IPS DF 4.7 (cell line): ENCODE measurements at regions not wholly inside any gene's neighbourhood (a gene's known extent, or its start where the extent isn't known, plus 50 kb on each side); places are given as distances from the start of the nearest gene placed in this dataset.
"Not testable (repeated sequence)": the region's sequence is repeated elsewhere in the genome, so short reads cannot be mapped to it uniquely, and the experiment has no call there.

ENCODE experiments used
- DNase-seq: peaks from one replicate; pipeline ENCODE4 v3.0.0-alpha.2; 2013; ENCODE audit warnings: low spot score; ENCODE audit errors: extremely low read depth

- DNase-seq, result no peak
Observed at GRCh38 chr3:194035406-194036138, 100.4 kb upstream of the HES1 start.

- DNase-seq, result no peak
Observed at GRCh38 chr3:194036842-194037241, 99.1 kb upstream of the HES1 start.

- DNase-seq, result not testable (repeated sequence)
Observed at GRCh38 chr3:194038346-194038745, 97.6 kb upstream of the HES1 start.

DNA sequence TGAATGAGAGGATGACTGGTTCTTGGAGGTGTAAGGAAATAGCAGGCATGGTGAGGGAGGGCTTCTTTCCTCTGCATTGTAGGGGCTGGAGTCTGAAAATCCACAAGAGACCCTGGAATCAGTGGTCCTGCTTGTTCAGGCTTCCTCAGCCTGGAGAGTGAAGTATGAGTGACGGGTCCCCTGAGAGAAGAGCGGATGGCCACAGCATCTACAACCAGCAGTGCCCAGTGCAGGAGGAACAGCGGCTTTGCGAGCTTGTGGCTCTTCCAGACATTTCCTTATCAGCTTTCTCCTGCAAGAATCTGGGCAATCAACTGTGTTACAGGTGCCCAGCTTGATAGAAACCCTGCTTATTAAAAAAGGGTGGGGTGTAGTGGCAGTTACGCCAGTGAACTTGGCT lies 97.0 kb upstream of the HES1 start:
- DNase-seq, result no peak

DNA sequence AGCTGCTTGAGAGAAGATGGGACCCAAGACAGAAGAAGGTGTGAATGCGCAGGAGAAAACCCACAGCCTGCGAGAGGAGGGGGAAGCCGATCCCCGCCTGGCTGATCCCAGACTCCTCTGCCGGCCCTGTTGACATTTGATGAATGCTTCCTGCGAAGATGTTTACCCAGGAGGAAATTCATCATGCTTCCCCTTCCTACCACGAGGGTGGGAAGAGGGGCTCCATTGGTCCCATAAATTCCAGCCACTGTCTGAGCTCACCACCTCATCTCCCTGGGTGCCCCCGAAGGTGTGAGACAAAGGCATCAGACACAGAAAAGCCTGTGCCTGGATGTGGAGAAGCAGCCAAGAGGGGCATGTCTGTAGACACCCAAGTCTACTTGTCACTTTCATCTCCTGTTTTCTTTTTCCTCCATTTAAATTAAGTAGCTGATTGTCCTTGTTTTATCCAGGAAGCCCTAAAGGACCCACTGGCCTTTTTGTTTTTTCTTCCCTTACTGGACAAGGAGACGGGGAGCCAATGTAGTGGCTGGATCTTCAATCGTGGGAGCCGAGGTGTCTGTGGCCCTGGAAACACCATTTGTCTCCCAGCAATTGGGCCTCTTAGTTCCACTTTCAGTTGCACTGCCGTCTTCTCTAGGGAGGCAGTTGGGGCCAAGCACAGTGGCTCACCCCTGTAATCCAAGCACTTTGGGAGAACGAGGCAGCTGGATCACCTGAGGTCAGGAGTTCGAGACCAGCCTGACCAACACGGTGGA lies 95.3 kb upstream of the HES1 start:
- no peak for DNase-seq

- DNase-seq, result no peak
Observed at GRCh38 chr3:194042927-194043326, 93.0 kb upstream of the HES1 start.

GRCh38 chr3:194043516-194043915 lies 92.4 kb upstream of the HES1 start:
- DNase-seq, result no peak

- no peak for DNase-seq
Observed at GRCh38 chr3:194045289-194045688, 90.7 kb upstream of the HES1 start.

DNA sequence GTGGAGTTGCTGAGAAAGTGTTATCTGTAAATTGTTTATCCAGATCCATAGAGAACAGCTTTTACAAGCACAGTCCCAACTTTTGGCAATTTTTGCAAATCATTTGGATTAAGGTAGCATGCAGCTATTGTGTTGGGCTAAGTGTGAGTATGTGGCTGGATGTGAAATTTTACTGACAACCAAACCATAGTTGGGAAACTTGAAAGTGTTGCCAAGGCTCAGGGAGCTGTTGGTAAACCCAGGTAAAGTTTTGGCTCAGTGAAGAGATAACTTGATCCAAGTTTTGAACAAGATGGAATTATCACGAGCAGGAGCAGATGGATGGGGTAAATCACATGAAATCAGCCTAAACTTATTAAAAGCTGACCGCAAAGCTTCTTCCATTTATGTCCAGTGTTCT lies 90.0 kb upstream of the HES1 start:
- DNase-seq, result no peak

DNA sequence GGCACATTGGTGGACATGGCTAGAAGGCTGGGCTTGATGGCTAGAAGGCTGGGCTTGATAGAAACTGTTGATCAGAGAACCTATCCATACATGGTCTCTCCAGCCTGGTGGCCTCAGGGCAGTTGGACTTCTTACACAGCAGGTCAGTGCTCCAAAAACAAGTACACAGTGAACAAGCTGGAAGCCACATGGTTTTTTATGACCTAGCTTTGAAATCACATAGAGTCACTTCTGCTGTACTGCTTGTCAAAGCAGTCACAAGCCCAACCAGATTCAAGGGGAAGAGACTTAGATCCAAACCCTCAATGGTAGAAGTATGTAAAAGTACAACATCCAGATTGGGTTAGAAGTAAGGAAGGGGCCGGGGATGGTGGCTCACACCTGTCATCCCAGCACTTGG lies 89.4 kb upstream of the HES1 start:
- DNase-seq, result no peak

DNA sequence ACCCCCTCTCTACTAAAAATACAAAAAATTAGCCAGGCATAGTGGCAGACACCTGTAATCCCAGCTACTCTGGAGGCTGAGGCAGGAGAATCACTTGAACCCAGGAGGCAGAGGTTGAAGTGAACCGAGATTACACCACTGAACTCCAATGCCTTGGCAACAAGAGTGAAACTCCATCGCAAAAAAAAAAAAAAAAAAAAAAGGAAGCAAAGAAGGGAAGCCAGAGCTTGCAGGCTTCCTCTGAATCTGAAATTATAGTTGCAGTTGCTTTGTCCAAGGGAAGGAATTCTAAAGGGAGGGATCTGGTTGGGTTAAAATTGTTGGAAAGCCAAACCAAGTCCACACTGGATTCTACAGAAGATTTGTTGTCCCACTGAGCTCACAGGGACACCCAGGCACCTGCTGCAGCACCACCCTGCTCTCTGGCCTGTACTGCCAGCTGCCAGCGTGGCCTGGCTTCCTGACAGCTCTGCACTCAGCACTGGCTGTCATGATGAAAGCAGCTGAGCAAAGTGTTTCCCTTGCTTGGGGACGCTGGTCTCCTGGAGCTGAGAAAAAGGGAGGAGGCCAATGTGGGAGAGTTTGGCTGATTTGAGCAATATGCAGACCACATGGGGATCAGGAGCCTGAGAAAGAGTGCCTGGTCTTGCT lies 88.8 kb upstream of the HES1 start:
- DNase-seq, result no peak

DNA sequence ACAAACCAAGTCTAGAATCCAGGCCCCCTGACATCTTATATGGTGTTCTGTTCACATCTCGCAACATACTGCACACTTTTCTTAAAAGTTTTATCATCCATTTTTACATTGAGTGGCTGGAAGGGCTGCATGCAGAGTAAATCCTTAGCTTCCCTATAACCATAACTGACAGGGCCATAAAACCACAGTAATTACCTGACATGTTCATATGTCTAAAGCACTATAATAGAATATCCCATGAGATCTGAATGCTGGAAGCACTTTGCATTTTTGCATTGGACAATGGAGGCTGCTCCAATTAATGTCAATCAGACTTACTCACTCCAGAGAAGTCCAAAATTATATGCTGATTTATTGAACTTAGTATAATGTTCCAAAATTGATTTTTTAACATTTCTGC lies 86.6 kb upstream of the HES1 start:
- DNase-seq, result no peak

DNA sequence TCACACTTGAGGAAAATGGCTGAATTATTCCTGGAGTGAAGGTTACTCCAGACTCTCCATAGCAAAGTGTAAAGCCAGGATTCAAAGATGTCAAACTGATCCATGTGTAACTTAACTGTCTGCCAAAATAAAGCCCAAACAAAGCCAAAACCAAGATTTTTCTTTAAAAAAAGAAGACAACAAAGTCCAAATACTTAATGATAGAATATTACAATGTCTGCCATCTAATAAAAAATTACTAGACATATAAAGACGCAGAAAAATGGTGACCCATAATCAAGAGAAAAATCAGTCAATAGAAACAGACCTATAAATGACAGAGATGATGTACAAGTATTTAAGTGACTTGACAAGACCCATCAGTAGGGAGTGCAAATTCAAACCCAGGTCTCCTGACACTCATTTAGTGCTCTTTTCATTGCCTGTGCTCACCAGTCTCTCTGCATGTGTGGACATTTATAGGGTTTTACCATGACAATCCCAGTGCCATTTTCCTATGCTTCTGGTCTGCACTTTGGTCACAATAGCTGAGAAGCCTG lies 85.1 kb upstream of the HES1 start:
- no peak for DNase-seq

DNA sequence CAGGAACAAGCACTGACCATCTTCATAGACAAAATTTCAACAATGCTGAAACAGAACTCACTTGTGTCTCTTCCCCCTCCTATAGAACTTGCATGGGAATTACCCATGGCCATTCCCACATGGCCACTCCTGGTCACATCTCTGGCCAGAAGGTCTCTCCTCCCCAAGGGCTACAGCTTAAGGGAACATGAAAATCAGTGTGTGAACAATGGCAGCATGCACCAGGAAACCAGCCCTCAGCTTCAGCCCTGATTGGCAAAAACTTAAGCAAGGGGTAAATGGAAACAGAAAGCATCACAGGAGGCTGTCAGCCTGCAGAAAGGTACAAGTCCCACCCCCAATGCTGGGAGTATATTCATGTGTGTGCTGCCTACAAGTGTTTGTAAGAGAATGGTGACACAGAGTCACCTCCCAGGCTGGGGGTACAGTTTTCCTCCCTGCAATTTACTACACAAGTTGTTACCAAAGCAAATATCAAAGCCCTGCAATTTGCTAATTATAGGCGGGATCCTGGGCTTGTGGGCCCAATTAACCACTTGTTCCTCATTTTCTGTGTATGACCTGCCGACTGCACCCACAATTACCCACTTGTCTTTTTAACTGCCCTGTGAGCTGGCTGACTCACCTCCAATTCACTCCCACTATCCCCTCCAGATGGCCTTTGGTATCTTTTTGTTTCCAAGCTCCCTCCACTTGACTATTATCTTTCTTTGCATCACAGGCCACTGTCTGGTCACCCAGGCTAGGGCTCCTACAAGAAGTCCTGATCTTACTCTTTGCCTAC lies 84.4 kb upstream of the HES1 start:
- DNase-seq, result no peak

- DNase-seq, result no peak
Observed at GRCh38 chr3:194053136-194053535, 82.8 kb upstream of the HES1 start.

DNA sequence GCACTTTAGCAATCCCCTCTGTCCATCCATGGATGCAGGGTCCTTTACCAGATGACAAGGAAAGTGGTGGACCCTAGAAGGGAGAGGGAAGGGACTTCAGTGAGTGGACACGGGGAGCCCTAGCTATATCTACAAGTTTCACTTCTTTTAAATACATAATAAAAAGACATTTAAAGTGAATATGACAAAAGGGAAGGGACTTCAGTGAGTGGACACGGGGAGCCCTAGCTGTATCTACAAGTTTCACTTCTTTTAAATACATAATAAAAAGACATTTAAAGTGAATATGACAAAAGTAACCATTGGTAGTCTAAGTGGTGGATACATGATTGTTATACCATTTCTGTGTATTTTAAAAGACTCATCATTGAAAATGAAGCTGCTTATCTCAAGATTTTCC lies 81.9 kb upstream of the HES1 start:
- no peak for DNase-seq

DNA sequence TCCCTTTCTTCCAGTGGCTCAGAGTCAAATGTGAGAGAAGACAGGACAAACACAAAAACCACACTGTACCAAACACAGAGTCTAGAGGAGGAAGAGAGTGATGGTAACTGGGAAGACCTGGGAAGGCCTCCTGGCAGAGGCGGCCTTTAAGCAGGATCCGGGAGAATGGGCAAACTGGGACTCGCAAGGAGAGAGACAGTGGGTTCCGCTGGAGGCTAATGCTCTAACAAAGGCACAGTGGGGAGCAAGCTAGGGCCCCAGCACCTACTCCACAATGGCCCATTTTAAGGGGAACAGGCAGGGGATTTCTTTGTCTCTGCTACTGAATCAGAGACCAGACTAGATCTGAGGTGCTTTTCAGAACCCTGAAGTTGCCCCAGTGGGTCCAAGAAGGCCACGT lies 81.4 kb upstream of the HES1 start:
- DNase-seq, result no peak

DNA sequence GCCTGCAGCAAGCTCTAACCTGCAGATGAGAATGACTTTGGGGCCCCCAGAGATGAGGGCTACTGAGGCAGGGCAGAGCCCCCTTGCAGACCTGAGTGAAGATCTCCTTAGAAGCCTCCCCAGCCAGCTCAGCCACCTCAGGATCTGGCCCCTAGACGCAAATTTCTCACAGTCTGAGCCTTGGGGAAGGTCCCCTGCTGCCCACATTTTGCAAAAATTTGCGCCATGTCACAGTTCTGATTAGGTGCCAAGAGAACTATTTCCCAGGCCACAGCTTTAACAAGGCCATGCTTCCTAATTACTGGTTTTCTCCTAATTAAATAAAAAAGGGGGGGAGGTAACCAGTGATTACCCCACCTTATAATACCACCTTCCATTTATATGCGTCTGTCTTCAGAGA lies 81.0 kb upstream of the HES1 start:
- DNase-seq, result no peak

- not testable (repeated sequence) for DNase-seq
Observed at GRCh38 chr3:194056323-194056722, 79.6 kb upstream of the HES1 start.

DNA sequence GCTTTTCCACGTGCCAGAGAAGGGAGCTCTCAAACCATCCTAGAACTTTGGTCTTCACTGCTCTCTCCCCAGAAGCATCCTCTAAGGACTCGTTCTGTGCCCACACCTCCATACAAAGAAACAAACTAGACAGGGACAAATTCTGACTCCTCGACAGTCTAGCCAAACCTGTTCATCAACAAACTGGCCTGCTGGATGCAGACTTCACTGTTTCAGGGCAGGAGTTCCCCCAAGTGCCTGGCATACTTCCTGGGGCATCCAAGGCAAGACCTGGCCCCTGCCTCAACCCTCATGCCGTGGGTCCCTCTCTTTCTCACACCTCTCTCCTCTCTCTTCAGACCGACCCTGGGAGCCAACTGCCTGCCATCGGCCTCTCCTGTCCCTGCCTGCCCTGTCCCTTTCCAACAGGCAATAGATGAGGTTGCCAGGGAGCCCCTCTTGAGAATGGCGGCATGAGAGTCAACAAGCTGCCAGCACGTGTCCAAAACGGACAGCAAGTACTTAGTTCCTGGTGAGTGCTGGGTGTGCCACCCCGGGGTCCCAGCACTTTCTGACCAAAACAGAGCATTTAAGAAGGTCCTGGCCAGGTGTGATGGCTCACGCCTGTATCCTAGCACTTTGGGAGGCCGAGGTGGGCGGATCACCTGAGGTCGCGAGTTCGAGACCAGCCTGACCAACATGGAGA lies 79.1 kb upstream of the HES1 start:
- no peak for DNase-seq
